GM23338 (cell line): ENCODE measurements at regions not wholly inside any gene's neighbourhood (a gene's known extent, or its start where the extent isn't known, plus 50 kb on each side); places are given as distances from the start of the nearest gene placed in this dataset.

Experiments
- ATAC-seq: fragments of 200-7000 bp; cut with Tn5 transposase; 3 replicates; pipeline ENCODE4 v1.9.1; 2020
- DNase-seq: peaks from one replicate; pipeline ENCODE4 v3.0.0-alpha.2; 2015; ENCODE audit warnings: low spot score
- H2AFZ ChIP-seq: fragments of 200-600 bp; sonication (generic); 2 replicates; pipeline ENCODE4 v1.8.0; 2016; ENCODE audit warnings: antibody characterized with exemption, mild to moderate bottlenecking, moderate library complexity
- H3F3A ChIP-seq: fragments of 200-600 bp; sonication (generic); replicated peaks from 2 replicates; pipeline ENCODE4 v1.8.0; 2017; ENCODE audit warnings: antibody characterized with exemption, mixed run types, low read depth
- H3K27ac ChIP-seq: fragments of 200-600 bp; sonication (generic); 2 replicates; pipeline ENCODE4 v1.6.1; 2016; ENCODE audit warnings: low read depth
- H3K27me3 ChIP-seq: fragments of 200-600 bp; sonication (generic); 2 replicates; pipeline ENCODE4 v1.8.0; 2016; ENCODE audit warnings: mild to moderate bottlenecking, mixed run types, moderate library complexity; ENCODE audit not compliant: insufficient read depth
- H3K36me3 ChIP-seq: fragments of 200-600 bp; sonication (generic); 2 replicates; pipeline ENCODE4 v1.8.0; 2016; ENCODE audit warnings: mild to moderate bottlenecking; ENCODE audit not compliant: insufficient read depth
- H3K4me1 ChIP-seq: fragments of 200-600 bp; sonication (generic); 2 replicates; pipeline ENCODE4 v1.8.0; 2016; ENCODE audit warnings: mild to moderate bottlenecking, moderate library complexity; ENCODE audit not compliant: insufficient read depth
- H3K4me2 ChIP-seq: fragments of 200-600 bp; sonication (generic); 2 replicates; pipeline ENCODE4 v1.7.1; 2017; ENCODE audit warnings: mixed run types
- H3K4me3 ChIP-seq: fragments of 200-600 bp; sonication (generic); 2 replicates; pipeline ENCODE4 v1.6.1; 2016; ENCODE audit warnings: mixed run types
- H3K79me2 ChIP-seq: fragments of 200-600 bp; sonication (generic); replicated peaks from 2 replicates; pipeline ENCODE4 v1.8.0; 2017; ENCODE audit warnings: mild to moderate bottlenecking; ENCODE audit not compliant: insufficient read depth
- H3K9me2 ChIP-seq: fragments of 200-600 bp; sonication (generic); 2 replicates; pipeline ENCODE4 v1.8.0; 2017; ENCODE audit not compliant: insufficient read depth
- H4K20me1 ChIP-seq: fragments of 200-600 bp; sonication (generic); replicated peaks from 2 replicates; pipeline ENCODE4 v1.8.0; 2017; ENCODE audit warnings: mild to moderate bottlenecking; ENCODE audit not compliant: insufficient read depth
- H3K27ac Mint-ChIP-seq: 2 replicates; pipeline ENCODE4 v1.8.0; 2020; ENCODE audit warnings: inconsistent platforms, mild to moderate bottlenecking, moderate library complexity, mixed read lengths
- H3K27me3 Mint-ChIP-seq: 3 replicates; pipeline ENCODE4 v1.8.0; 2022; ENCODE audit warnings: low read depth, mild to moderate bottlenecking, moderate library complexity, mixed read lengths, inconsistent platforms; ENCODE audit not compliant: insufficient read depth, poor library complexity
- H3K36me3 Mint-ChIP-seq: 3 replicates; pipeline ENCODE4 v1.8.0; 2021; ENCODE audit warnings: low read depth, mild to moderate bottlenecking, inconsistent platforms, moderate library complexity, mixed read lengths
- H3K4me1 Mint-ChIP-seq: 3 replicates; pipeline ENCODE4 v1.8.0; 2020; ENCODE audit warnings: mild to moderate bottlenecking, inconsistent platforms, mixed read lengths
- H3K4me3 Mint-ChIP-seq: 3 replicates; pipeline ENCODE4 v1.8.0; 2021; ENCODE audit warnings: moderate library complexity, mild to moderate bottlenecking, inconsistent platforms, mixed read lengths
- H3K9me3 Mint-ChIP-seq: 3 replicates; pipeline ENCODE4 v1.8.0; 2020; ENCODE audit warnings: moderate library complexity, mild to moderate bottlenecking, inconsistent platforms, mixed read lengths
- CREB1 ChIP-seq: fragments of 250-450 bp; sonication (Bioruptor Pico); IDR thresholded peaks from 2 replicates; pipeline ENCODE4 v1.5.0; 2020; ENCODE audit warnings: low read depth, mild to moderate bottlenecking, moderate library complexity
- CTCF ChIP-seq, 2 experiments: fragments of 200-600 bp in 1 of 2; sonication (generic) in 1 of 2; conservative IDR thresholded peaks; 2 replicates each; pipeline versions ENCODE4 v1.5.1 to v1.6.1; 2016 to 2017; ENCODE audit warnings: antibody characterized with exemption in 2 of 2, low read depth in 2 of 2, mild to moderate bottlenecking in 2 of 2, moderate library complexity in 1 of 2
- ETS1 ChIP-seq: IDR thresholded peaks from 2 replicates; pipeline ENCODE4 v1.6.1; 2016; ENCODE audit warnings: antibody characterized with exemption
- EZH2 ChIP-seq: fragments of 200-600 bp; sonication (generic); IDR thresholded peaks from one replicate; pipeline ENCODE4 v1.8.0; 2017; ENCODE audit warnings: antibody characterized with exemption, mild to moderate bottlenecking, low read depth; ENCODE audit not compliant: unreplicated experiment
- EZH2phosphoT487 ChIP-seq: fragments of 200-600 bp; sonication (generic); IDR thresholded peaks from one replicate; pipeline ENCODE4 v1.8.1; 2018; ENCODE audit warnings: antibody characterized with exemption; ENCODE audit not compliant: unreplicated experiment
- JUNB ChIP-seq: IDR thresholded peaks from one replicate; pipeline ENCODE4 v1.6.1; 2016; ENCODE audit warnings: antibody characterized with exemption; ENCODE audit not compliant: unreplicated experiment
- NANOG ChIP-seq: IDR thresholded peaks from 2 replicates; pipeline ENCODE4 v1.6.1; 2016; ENCODE audit warnings: antibody characterized with exemption, borderline replicate concordance
- POLR2AphosphoS5 ChIP-seq: IDR thresholded peaks from 2 replicates; pipeline ENCODE4 v1.6.1; 2016; ENCODE audit warnings: antibody characterized with exemption, low read depth
- STAT1 ChIP-seq: IDR thresholded peaks from one replicate; pipeline ENCODE4 v1.6.1; 2016; ENCODE audit warnings: antibody characterized with exemption; ENCODE audit not compliant: unreplicated experiment
- ZNF114 ChIP-seq: fragments of 250-450 bp; sonication (Bioruptor Pico); IDR thresholded peaks from 2 replicates; pipeline ENCODE4 v1.5.0; 2020; ENCODE audit warnings: mild to moderate bottlenecking, moderate library complexity
- ZNF462 ChIP-seq: fragments of 250-450 bp; sonication (Bioruptor Pico); IDR thresholded peaks from 2 replicates; pipeline ENCODE4 v1.5.0; 2020; ENCODE audit warnings: mild to moderate bottlenecking, moderate library complexity

GRCh38 chr13:53198017-53198416, 169.4 kb downstream of the OLFM4 start:
- Mint-ChIP-seq H3K9me3 (no peaks in the 10 kb centered on the region), H3K4me1 (no peaks in the 10 kb centered on the region; the same call in 2 of the 3 replicates), H3K27me3 (peaks cover 25% of the 10 kb centered on the region), H3K36me3 (no peaks in the 10 kb centered on the region), H3K4me3 (no peak overlapping the region), H3K27ac (no peak overlapping the region)
- Histone ChIP-seq H3K4me2 (no peak overlapping the region), H3K27ac (no peak overlapping the region), H3K36me3 (no peaks in the 10 kb centered on the region), H3F3A (no peaks in the 10 kb centered on the region), H3K79me2 (no peaks in the 10 kb centered on the region), H3K27me3 (peaks cover 40% of the 10 kb centered on the region), H4K20me1 (no peaks in the 10 kb centered on the region), H3K4me1 (no peaks in the 10 kb centered on the region), H3K4me3 (no peak overlapping the region), H2AFZ (no peak overlapping the region), H3K9me2 (no peaks in the 10 kb centered on the region)
- DNase-seq (peak; percentile 46), ATAC-seq (no peak)
- TF ChIP-seq ETS1 (no peak), CTCF (conservative IDR thresholded peaks at IDR 0.05; ENCODE audit: low read depth in 2 of 2) (peak; percentile 35 to 50)

- no peak for DNase-seq
- no peak for TF ChIP-seq POLR2AphosphoS5
- no peak for TF ChIP-seq EZH2
- no peak for TF ChIP-seq NANOG
- TF ChIP-seq ETS1 = no peak
- TF ChIP-seq JUNB = no peak
- no peak for TF ChIP-seq ZNF114
- no peak for TF ChIP-seq EZH2phosphoT487
- no peak for TF ChIP-seq ZNF462 (CRISPR knock-in tag)
- TF ChIP-seq STAT1 = no peak
- no peak for TF ChIP-seq CREB1 (CRISPR knock-in tag)
Measured at GRCh38 chr13:53198736-53199135, 170.1 kb downstream of the OLFM4 start.

More at GRCh38 chr13:53198736-53199135, 170.1 kb downstream of the OLFM4 start:
- Histone ChIP-seq H3F3A (no peaks in the 10 kb centered on the region), H3K9me2 (no peaks in the 10 kb centered on the region), H3K4me3 (no peak overlapping the region), H4K20me1 (no peaks in the 10 kb centered on the region), H3K4me1 (no peaks in the 10 kb centered on the region), H3K4me2 (no peak overlapping the region), H3K27me3 (peaks cover 43% of the 10 kb centered on the region), H3K79me2 (no peaks in the 10 kb centered on the region), H3K36me3 (no peaks in the 10 kb centered on the region), H3K27ac (no peak overlapping the region), H2AFZ (no peak overlapping the region)
- H3K27ac Mint-ChIP-seq = no peak overlapping the region
- H3K9me3 Mint-ChIP-seq = no peaks in the 10 kb centered on the region
- peaks cover 25% of the 10 kb centered on the region for H3K27me3 Mint-ChIP-seq
- no peak for ATAC-seq
- no peaks in the 10 kb centered on the region; the same call in 2 of the 3 replicates for H3K4me1 Mint-ChIP-seq
- no peak overlapping the region for H3K4me3 Mint-ChIP-seq
- no peaks in the 10 kb centered on the region for H3K36me3 Mint-ChIP-seq
